ENCODE measurements at regions not wholly inside any gene's neighbourhood (a gene's known extent, or its start where the extent isn't known, plus 50 kb on each side); places are given as distances from the start of the nearest gene placed in this dataset.

GRCh38 chr11:28582506-28582905 is 474.3 kb downstream of the METTL15 start:
- Histone ChIP-seq H3K27me3 (no peaks in the 10 kb centered on the region), H3K4me3 (no peak overlapping the region), H3K9me3 (no peaks in the 10 kb centered on the region), H3K36me3 (no peaks in the 10 kb centered on the region)
- DNase-seq: no peak

- Histone ChIP-seq H3K27me3 (no peaks in the 10 kb centered on the region), H3K9me3 (no peaks in the 10 kb centered on the region), H3K36me3 (no peaks in the 10 kb centered on the region), H3K4me3 (no peak overlapping the region)
- DNase-seq: no peak
Observed at GRCh38 chr11:28581286-28582242, 473.4 kb downstream of the METTL15 start.

- H3K9me3 ChIP-seq: peaks cover 2% of the 10 kb centered on the region
- no peak for DNase-seq
- no peaks in the 10 kb centered on the region for H3K27me3 ChIP-seq
- H3K4me3 ChIP-seq: no peak overlapping the region
- no peaks in the 10 kb centered on the region for H3K36me3 ChIP-seq
Observed at GRCh38 chr11:28571371-28571770, 463.2 kb downstream of the METTL15 start.

- DNase-seq: no peak
- H3K4me3 ChIP-seq: no peak overlapping the region
- no peaks in the 10 kb centered on the region; the same call in 1 of the 2 replicates for H3K36me3 ChIP-seq
- no peaks in the 10 kb centered on the region for H3K27me3 ChIP-seq
- peaks cover 2% of the 10 kb centered on the region for H3K9me3 ChIP-seq
Observed at GRCh38 chr11:28569106-28569505, 460.9 kb downstream of the METTL15 start.

GRCh38 chr11:28566339-28567089 is 458.3 kb downstream of the METTL15 start:
- no peaks in the 10 kb centered on the region; the same call in 1 of the 2 replicates for H3K36me3 ChIP-seq
- H3K9me3 ChIP-seq: peaks cover 2% of the 10 kb centered on the region
- no peaks in the 10 kb centered on the region for H3K27me3 ChIP-seq
- peak overlapping the region; percentile 12; the same call in 1 of the 2 replicates for H3K4me3 ChIP-seq
- peak; percentile 86 for DNase-seq

- Histone ChIP-seq H3K36me3 (no peaks in the 10 kb centered on the region; the same call in 1 of the 2 replicates), H3K9me3 (peaks cover 2% of the 10 kb centered on the region; the same call in 1 of the 2 replicates), H3K4me3 (no peak overlapping the region), H3K27me3 (no peaks in the 10 kb centered on the region)
- no peak for DNase-seq
Observed at GRCh38 chr11:28559492-28559891, 451.3 kb downstream of the METTL15 start.

- no peaks in the 10 kb centered on the region for H3K27me3 ChIP-seq
- no peak for DNase-seq
- no peak overlapping the region for H3K4me3 ChIP-seq
- peaks cover 2% of the 10 kb centered on the region; the same call in 1 of the 2 replicates for H3K9me3 ChIP-seq
- no peaks in the 10 kb centered on the region for H3K36me3 ChIP-seq
Observed at GRCh38 chr11:28547321-28547741, 439.1 kb downstream of the METTL15 start.

- DNase-seq: no peak
- H3K4me3 ChIP-seq: no peak overlapping the region
- H3K9me3 ChIP-seq: peaks cover 2% of the 10 kb centered on the region; the same call in 1 of the 2 replicates
- H3K36me3 ChIP-seq: no peaks in the 10 kb centered on the region
- H3K27me3 ChIP-seq: no peaks in the 10 kb centered on the region
Observed at GRCh38 chr11:28545536-28545935, 437.3 kb downstream of the METTL15 start.

- Histone ChIP-seq H3K27me3 (no peaks in the 10 kb centered on the region), H3K9me3 (peaks cover 2% of the 10 kb centered on the region; the same call in 1 of the 2 replicates), H3K4me3 (no peak overlapping the region), H3K36me3 (no peaks in the 10 kb centered on the region)
- no peak for DNase-seq
Observed at GRCh38 chr11:28542561-28542960, 434.4 kb downstream of the METTL15 start.

GRCh38 chr11:28539239-28540030 is 431.2 kb downstream of the METTL15 start:
- DNase-seq: no peak
- Histone ChIP-seq H3K36me3 (no peaks in the 10 kb centered on the region), H3K9me3 (peaks cover 13% of the 10 kb centered on the region), H3K4me3 (no peak overlapping the region), H3K27me3 (no peaks in the 10 kb centered on the region)

- Histone ChIP-seq H3K36me3 (no peaks in the 10 kb centered on the region), H3K4me3 (no peak overlapping the region), H3K9me3 (peaks cover 13% of the 10 kb centered on the region), H3K27me3 (no peaks in the 10 kb centered on the region)
- no peak for DNase-seq
Observed at GRCh38 chr11:28537822-28538221, 429.6 kb downstream of the METTL15 start.

GRCh38 chr11:28536504-28537267 is 428.5 kb downstream of the METTL15 start:
- Histone ChIP-seq H3K27me3 (no peaks in the 10 kb centered on the region), H3K36me3 (no peaks in the 10 kb centered on the region), H3K9me3 (peaks cover 13% of the 10 kb centered on the region), H3K4me3 (no peak overlapping the region)
- no peak for DNase-seq

GRCh38 chr11:28535677-28536076 is 427.5 kb downstream of the METTL15 start:
- Histone ChIP-seq H3K4me3 (no peak overlapping the region), H3K9me3 (peaks cover 13% of the 10 kb centered on the region), H3K36me3 (no peaks in the 10 kb centered on the region), H3K27me3 (no peaks in the 10 kb centered on the region)
- DNase-seq: no peak

GRCh38 chr11:28529540-28530410 is 421.6 kb downstream of the METTL15 start:
- Histone ChIP-seq H3K27me3 (no peaks in the 10 kb centered on the region), H3K4me3 (no peak overlapping the region), H3K9me3 (peaks cover 20% of the 10 kb centered on the region), H3K36me3 (no peaks in the 10 kb centered on the region)
- DNase-seq: no peak

- H3K4me3 ChIP-seq: no peak overlapping the region
- no peak for DNase-seq
- no peaks in the 10 kb centered on the region for H3K27me3 ChIP-seq
- H3K9me3 ChIP-seq: peaks cover 25% of the 10 kb centered on the region
- H3K36me3 ChIP-seq: no peaks in the 10 kb centered on the region
Observed at GRCh38 chr11:28529046-28529445, 420.9 kb downstream of the METTL15 start.
